OCI-LY1 (cell line): ENCODE measurements at regions not wholly inside any gene's neighbourhood (a gene's known extent, or its start where the extent isn't known, plus 50 kb on each side); places are given as distances from the start of the nearest gene placed in this dataset.

Experiments
- EZH2 ChIP-seq: fragments of 200-600 bp; sonication (generic), shearing (Covaris generic); IDR thresholded peaks from 2 replicates; pipeline ENCODE4 v1.8.0; 2017; ENCODE audit warnings: borderline replicate concordance, mixed run types, mild to moderate bottlenecking, antibody characterized with exemption, low read length, moderate library complexity, mixed read lengths
- TF ChIP-seq, protein P1 (sequence below): fragments of 200-600 bp; sonication (generic), shearing (Covaris generic); IDR thresholded peaks from 2 replicates; pipeline ENCODE4 v1.5.1; 2017; ENCODE audit warnings: mild to moderate bottlenecking, antibody characterized with exemption, low read length, moderate library complexity, mixed read lengths

DNA sequence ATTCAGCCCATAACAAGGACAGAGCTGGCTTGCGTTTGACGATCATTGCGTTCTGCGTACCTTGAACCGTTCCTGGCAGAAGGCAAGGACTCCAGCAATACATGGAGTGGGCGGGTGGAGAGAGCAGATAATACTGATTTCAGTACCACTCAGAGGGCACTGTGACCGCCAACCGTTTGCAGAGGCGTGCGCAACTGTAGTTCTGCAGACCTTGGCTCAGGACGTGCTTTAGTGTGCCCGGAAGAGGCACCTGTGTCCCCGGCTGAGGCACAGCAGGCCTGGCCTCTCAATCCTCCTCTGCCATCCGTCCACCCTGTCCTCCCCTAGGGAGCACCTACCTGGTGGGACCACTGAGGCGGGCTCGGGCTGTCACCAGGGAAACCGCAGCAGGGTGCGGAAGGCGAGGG is 117.6 kb upstream of the USP29 start:
- TF ChIP-seq, protein P1, sequence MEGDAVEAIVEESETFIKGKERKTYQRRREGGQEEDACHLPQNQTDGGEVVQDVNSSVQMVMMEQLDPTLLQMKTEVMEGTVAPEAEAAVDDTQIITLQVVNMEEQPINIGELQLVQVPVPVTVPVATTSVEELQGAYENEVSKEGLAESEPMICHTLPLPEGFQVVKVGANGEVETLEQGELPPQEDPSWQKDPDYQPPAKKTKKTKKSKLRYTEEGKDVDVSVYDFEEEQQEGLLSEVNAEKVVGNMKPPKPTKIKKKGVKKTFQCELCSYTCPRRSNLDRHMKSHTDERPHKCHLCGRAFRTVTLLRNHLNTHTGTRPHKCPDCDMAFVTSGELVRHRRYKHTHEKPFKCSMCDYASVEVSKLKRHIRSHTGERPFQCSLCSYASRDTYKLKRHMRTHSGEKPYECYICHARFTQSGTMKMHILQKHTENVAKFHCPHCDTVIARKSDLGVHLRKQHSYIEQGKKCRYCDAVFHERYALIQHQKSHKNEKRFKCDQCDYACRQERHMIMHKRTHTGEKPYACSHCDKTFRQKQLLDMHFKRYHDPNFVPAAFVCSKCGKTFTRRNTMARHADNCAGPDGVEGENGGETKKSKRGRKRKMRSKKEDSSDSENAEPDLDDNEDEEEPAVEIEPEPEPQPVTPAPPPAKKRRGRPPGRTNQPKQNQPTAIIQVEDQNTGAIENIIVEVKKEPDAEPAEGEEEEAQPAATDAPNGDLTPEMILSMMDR: no peak
- TF ChIP-seq EZH2: no peak
